RWPE1 (cell line): ENCODE measurements at regions not wholly inside any gene's neighbourhood (a gene's known extent, or its start where the extent isn't known, plus 50 kb on each side); places are given as distances from the start of the nearest gene placed in this dataset.

ENCODE experiments used
- CTCF ChIA-PET: fragments of 350-600 bp; sonication (Branson Sonifier 250); formaldehyde crosslinking; extraction: SDS; loops from one replicate; lab custom pipeline; 2021; lab: Yijun Ruan, JAX
- POLR2A ChIA-PET: fragments of 400-600 bp; formaldehyde crosslinking; extraction: SDS; loops from one replicate; lab custom pipeline; 2020; ENCODE audit warnings: antibody characterized with exemption; ENCODE audit not compliant: low non-redundant PET; lab: Yijun Ruan, JAX
- DNase-seq: peaks from one replicate; pipeline ENCODE4 v3.0.0; 2012; ENCODE audit warnings: low spot score
- H3K27ac ChIP-seq: fragments of 450-650 bp; 2 replicates; pipeline ENCODE4 v1.5.1; 2017
- CTCF ChIP-seq: fragments of 450-650 bp; conservative IDR thresholded peaks from 2 replicates; pipeline ENCODE4 v1.5.1; 2017; ENCODE audit warnings: low read depth, mild to moderate bottlenecking

GRCh38 chr3:68186733-68187132 lies 532.3 kb upstream of the SUCLG2 start:
- CTCF ChIA-PET: no interaction called here
- no peak for DNase-seq
- TF ChIP-seq CTCF: no peak

GRCh38 chr3:68176600-68176999 lies 522.2 kb upstream of the SUCLG2 start:
- no peak for DNase-seq
- ChIA-PET POLR2A (no interaction called here), CTCF (no interaction called here)
- no peak overlapping the region for H3K27ac ChIP-seq
- TF ChIP-seq CTCF: no peak

More at GRCh38 chr3:68186733-68187132, 532.3 kb upstream of the SUCLG2 start:
- POLR2A ChIA-PET: no interaction called here
- H3K27ac ChIP-seq: no peak overlapping the region

- POLR2A ChIA-PET: no interaction called here
- CTCF ChIA-PET: no interaction called here
- no peak for DNase-seq
- TF ChIP-seq CTCF: no peak
- H3K27ac ChIP-seq: no peak overlapping the region
Observed at GRCh38 chr3:68173012-68173634, 518.7 kb upstream of the SUCLG2 start.

GRCh38 chr3:68172039-68172438 lies 517.6 kb upstream of the SUCLG2 start:
- TF ChIP-seq CTCF: no peak
- CTCF ChIA-PET: no interaction called here
- no peak for DNase-seq
- POLR2A ChIA-PET: no interaction called here
- H3K27ac ChIP-seq: no peak overlapping the region

- ChIA-PET CTCF (no interaction called here), POLR2A (no interaction called here)
- TF ChIP-seq CTCF: no peak
- H3K27ac ChIP-seq: no peak overlapping the region
- DNase-seq: no peak
Observed at GRCh38 chr3:68163968-68164367, 509.6 kb upstream of the SUCLG2 start.

GRCh38 chr3:68163062-68163461 lies 508.6 kb upstream of the SUCLG2 start:
- ChIA-PET CTCF (no interaction called here), POLR2A (no interaction called here)
- no peak for DNase-seq
- TF ChIP-seq CTCF: no peak
- H3K27ac ChIP-seq: no peak overlapping the region
